ENCODE measurements at regions not wholly inside any gene's neighbourhood (a gene's known extent, or its start where the extent isn't known, plus 50 kb on each side); places are given as distances from the start of the nearest gene placed in this dataset.

GRCh38 chr7:115368998-115369397 is 447.1 kb downstream of the MDFIC start:
- no peak overlapping the region for H3K56ac ChIP-seq (ENCODE audit: extremely low read depth, insufficient read depth, low read length)
- no peaks in the 10 kb centered on the region for H3K27me3 ChIP-seq (ENCODE audit: control insufficient read depth, insufficient read depth, low read length)
- H3K27ac ChIP-seq (ENCODE audit: insufficient read depth, low read length): no peak overlapping the region
- H3K9ac ChIP-seq (ENCODE audit: low read depth, low read length): no peak overlapping the region
- no peak overlapping the region for H4K91ac ChIP-seq (ENCODE audit: insufficient read depth, low read depth, low read length)
- no peak overlapping the region for H3K18ac ChIP-seq (ENCODE audit: low read depth, low read length)
- ATAC-seq (ENCODE audit: low read depth): no peak
- H3K79me1 ChIP-seq (ENCODE audit: low read depth in 1 of 2, low read length in 2 of 2): no peaks in the 10 kb centered on the region
- no peak overlapping the region for H3K23ac ChIP-seq (ENCODE audit: low read depth, low read length)
- H4K8ac ChIP-seq (ENCODE audit: low read depth in 2 of 2, low read length in 2 of 2): no peak overlapping the region
- H4K20me1 ChIP-seq (ENCODE audit: insufficient read depth, low read length): no peaks in the 10 kb centered on the region
- H3K4ac ChIP-seq (ENCODE audit: low read depth, low read length): no peak overlapping the region
- no peak overlapping the region for H2BK5ac ChIP-seq (ENCODE audit: low read depth, low read length, poor library complexity, severe bottlenecking)
- intact Hi-C loops (cut with micrococcal nuclease): no loop called here
- H3K4me2 ChIP-seq (ENCODE audit: low read depth, low read length): no peak overlapping the region
- dilution Hi-C loops (cut with HindIII; ENCODE audit: low sequenced_read_pairs, unreplicated experiment): no loop called here
- DNase-seq: no peak
- BruUV-seq (replicated peaks): no TSS peak
- no peak overlapping the region for H2AK5ac ChIP-seq (ENCODE audit: low read depth, low read length)
- H2BK120ac ChIP-seq (ENCODE audit: low read depth, low read length): no peak overlapping the region
- H3K36me3 ChIP-seq (ENCODE audit: control insufficient read depth, insufficient read depth, low read length): no peaks in the 10 kb centered on the region
- H2AK9ac ChIP-seq (replicated peaks; ENCODE audit: low read depth, low read length, poor library complexity): no peak overlapping the region
- H2BK15ac ChIP-seq (ENCODE audit: low read depth, low read length): no peak overlapping the region
- no peak overlapping the region for H3K14ac ChIP-seq (replicated peaks; ENCODE audit: low read depth, low read length)
- in situ Hi-C loops (cut with MboI; ENCODE audit: low sequenced_read_pairs): no loop called here
- no peak overlapping the region for H3K4me3 ChIP-seq (ENCODE audit: insufficient read depth, low read depth, low read length)
- H3K9me1 ChIP-seq (ENCODE audit: insufficient read depth, low read length): no peaks in the 10 kb centered on the region
- H3K9me3 ChIP-seq (ENCODE audit: control insufficient read depth, insufficient read depth, low read length): no peaks in the 10 kb centered on the region
- H3K4me1 ChIP-seq (ENCODE audit: control insufficient read depth, insufficient read depth, low read length): no peaks in the 10 kb centered on the region
- H2BK20ac ChIP-seq (ENCODE audit: low read depth, low read length): no peak overlapping the region
- H4K5ac ChIP-seq (ENCODE audit: low read depth, low read length): no peak overlapping the region
- H2AFZ ChIP-seq (replicated peaks; ENCODE audit: low read length, poor library complexity): no peak overlapping the region
- TF ChIP-seq MAFK (IDR thresholded peaks at IDR 0.05; ENCODE audit: low read depth, low read length): no peak
- TF ChIP-seq MXI1 (IDR thresholded peaks at IDR 0.05; ENCODE audit: borderline replicate concordance, low read depth, low read length): no peak
- no peak for TF ChIP-seq RFX5 (IDR thresholded peaks at IDR 0.05; ENCODE audit: low read depth, low read length)
- TF ChIP-seq ELK1 (IDR thresholded peaks at IDR 0.05; ENCODE audit: borderline replicate concordance, low read depth, low read length): no peak
- TF ChIP-seq MAZ (IDR thresholded peaks at IDR 0.05; ENCODE audit: borderline replicate concordance, low read depth, low read length): no peak
- TF ChIP-seq CEBPB (IDR thresholded peaks at IDR 0.05; ENCODE audit: low read depth, low read length): no peak
- TF ChIP-seq NFE2L2 (IDR thresholded peaks at IDR 0.05; ENCODE audit: low read depth, low read length): no peak
- TF ChIP-seq SMC3 (IDR thresholded peaks at IDR 0.05; ENCODE audit: low read depth, low read length): no peak
- TF ChIP-seq FOS (IDR thresholded peaks at IDR 0.05; ENCODE audit: low read depth, low read length): no peak
- no peak for TF ChIP-seq POLR2A (IDR thresholded peaks at IDR 0.05; ENCODE audit: low read depth, low read length)
- TF ChIP-seq CHD1 (IDR thresholded peaks at IDR 0.05; ENCODE audit: low read depth, low read length): no peak
- no peak for TF ChIP-seq USF2 (IDR thresholded peaks at IDR 0.05; ENCODE audit: low read depth, low read length)
- no peak for TF ChIP-seq CTCF (conservative IDR thresholded peaks at IDR 0.05; ENCODE audit: low read depth, low read length)
- no peak for TF ChIP-seq RAD21 (IDR thresholded peaks at IDR 0.05; ENCODE audit: low read length)
- TF ChIP-seq BHLHE40 (IDR thresholded peaks at IDR 0.05; ENCODE audit: low read depth, low read length): no peak
- ChIA-PET POLR2A (ENCODE audit: unreplicated experiment) (interaction anchor here (0.6 kb wide), 1 partner anchor 224 kb away, joined by 3 read pairs; no protein-coding TSS in a partner anchor), CTCF (no interaction called here)
